ENCODE measurements at regions not wholly inside any gene's neighbourhood (a gene's known extent, or its start where the extent isn't known, plus 50 kb on each side); places are given as distances from the start of the nearest gene placed in this dataset.

GRCh38 chr16:73189136-73189535 lies 141.2 kb upstream of the ZFHX3 start:
- DNase-seq: no peak
- no peak for ATAC-seq
- intact Hi-C loops (cut with DNase I): no loop called here
- Histone ChIP-seq H3K4me1 (no peaks in the 10 kb centered on the region), H3K9me3 (no peaks in the 10 kb centered on the region), H3K27me3 (ENCODE audit: insufficient read depth in 3 of 3, low read length in 2 of 3) (peaks cover 0 to 2% (median 0%) of the 10 kb centered on the region in 3 donors), H3K4me3 (no peak overlapping the region), H3K27ac (no peak overlapping the region), H3K36me3 (ENCODE audit: insufficient read depth in 1 of 2, low read depth in 1 of 2) (no peaks in the 10 kb centered on the region)
- 61 to 67% (median 65%) methylated on average over 13 of the region's 13 CpGs for WGBS, 3 donors
- TF ChIP-seq CTCF (IDR thresholded peaks at IDR 0.05): no peak

GRCh38 chr16:73186752-73187601 lies 139.0 kb upstream of the ZFHX3 start:
- Histone ChIP-seq H3K27me3 (ENCODE audit: insufficient read depth in 3 of 3, low read length in 2 of 3) (peaks cover 0 to 2% (median 0%) of the 10 kb centered on the region in 3 donors), H3K9me3 (no peaks in the 10 kb centered on the region), H3K27ac (no peak overlapping the region), H3K36me3 (ENCODE audit: insufficient read depth in 1 of 2, low read depth in 1 of 2) (no peaks in the 10 kb centered on the region), H3K4me3 (no peak overlapping the region), H3K4me1 (no peaks in the 10 kb centered on the region)
- intact Hi-C loops (cut with DNase I): no loop called here
- no peak for DNase-seq
- no peak for TF ChIP-seq CTCF (IDR thresholded peaks at IDR 0.05)
- WGBS, 3 donors: 66 to 80% (median 74%) methylated on average over 4 of the region's 4 CpGs
- ATAC-seq: no peak

DNA sequence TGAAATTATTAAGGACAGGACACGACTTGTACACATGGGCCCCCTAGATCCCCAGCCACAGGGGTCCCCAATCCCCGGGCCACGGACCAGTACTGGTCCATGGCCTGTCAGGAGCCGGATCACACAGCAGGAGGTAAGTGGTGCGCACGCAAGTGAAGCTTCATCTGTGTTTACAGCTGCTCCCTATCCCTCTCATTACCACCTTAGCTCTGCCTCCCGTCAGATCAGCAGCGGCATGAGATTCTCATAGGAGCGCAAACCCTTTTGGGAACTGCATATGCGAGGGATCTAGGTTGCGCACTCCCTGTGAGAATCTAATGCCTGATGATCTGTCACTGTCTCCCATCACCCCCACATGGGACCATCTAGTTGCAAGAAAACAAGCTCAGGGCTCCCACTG lies 137.8 kb upstream of the ZFHX3 start:
- no peak for DNase-seq
- WGBS, 3 donors: 94 to 96% (median 96%) methylated on average over 11 of the region's 11 CpGs

DNA sequence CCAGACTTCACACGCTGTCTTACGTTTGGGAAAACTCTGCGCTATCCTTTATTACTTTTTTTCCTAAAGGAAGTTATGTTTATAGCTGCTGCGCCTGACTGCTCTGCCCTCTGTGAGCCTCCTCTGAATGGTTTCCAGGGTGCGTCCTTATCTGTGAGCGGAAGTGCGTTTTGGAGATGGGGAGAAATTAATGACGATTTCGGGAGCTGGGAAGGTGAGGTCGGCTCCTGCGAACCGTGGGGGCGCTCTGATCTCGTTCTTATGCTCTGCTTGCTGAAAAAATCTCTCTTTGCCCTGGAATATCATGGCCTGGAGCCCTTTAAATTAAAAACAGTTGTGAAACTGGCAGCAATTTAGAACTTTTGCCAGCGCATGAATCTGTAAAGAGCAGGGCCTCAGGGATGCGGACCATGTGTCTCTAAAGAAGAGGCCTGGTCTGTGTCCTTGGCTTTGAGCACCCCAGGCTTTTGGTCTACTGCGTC lies 135.7 kb upstream of the ZFHX3 start:
- no peaks in the 10 kb centered on the region for H3K9me3 ChIP-seq
- no peaks in the 10 kb centered on the region for H3K4me1 ChIP-seq
- intact Hi-C loops (cut with DNase I): no loop called here
- no peaks in the 10 kb centered on the region for H3K27me3 ChIP-seq (ENCODE audit: insufficient read depth in 3 of 3, low read length in 2 of 3)
- ATAC-seq (no peak), DNase-seq (no peak)
- H3K27ac ChIP-seq: no peak overlapping the region
- H3K4me3 ChIP-seq: no peak overlapping the region
- TF ChIP-seq CTCF (IDR thresholded peaks at IDR 0.05): no peak
- WGBS, 3 donors: 63 to 72% (median 67%) methylated on average over 17 of the region's 17 CpGs
- H3K36me3 ChIP-seq (ENCODE audit: insufficient read depth in 1 of 2, low read depth in 1 of 2): no peaks in the 10 kb centered on the region

More for the DNA sequence above, 137.8 kb upstream of the ZFHX3 start:
- ATAC-seq: no peak
- Histone ChIP-seq H3K27ac (no peak overlapping the region), H3K36me3 (ENCODE audit: insufficient read depth in 1 of 2, low read depth in 1 of 2) (no peaks in the 10 kb centered on the region), H3K4me1 (no peaks in the 10 kb centered on the region), H3K4me3 (no peak overlapping the region), H3K9me3 (no peaks in the 10 kb centered on the region), H3K27me3 (ENCODE audit: insufficient read depth in 3 of 3, low read length in 2 of 3) (peaks cover 0 to 2% (median 0%) of the 10 kb centered on the region in 3 donors)
- TF ChIP-seq CTCF (IDR thresholded peaks at IDR 0.05): no peak
- intact Hi-C loops (cut with DNase I): no loop called here

Data from psoas muscle (tissue), 7 donors.